ENCODE measurements at regions not wholly inside any gene's neighbourhood (a gene's known extent, or its start where the extent isn't known, plus 50 kb on each side); places are given as distances from the start of the nearest gene placed in this dataset.
A peak's percentile ranks its signal among the peaks of the same experiment; 100 is the strongest.

DNA sequence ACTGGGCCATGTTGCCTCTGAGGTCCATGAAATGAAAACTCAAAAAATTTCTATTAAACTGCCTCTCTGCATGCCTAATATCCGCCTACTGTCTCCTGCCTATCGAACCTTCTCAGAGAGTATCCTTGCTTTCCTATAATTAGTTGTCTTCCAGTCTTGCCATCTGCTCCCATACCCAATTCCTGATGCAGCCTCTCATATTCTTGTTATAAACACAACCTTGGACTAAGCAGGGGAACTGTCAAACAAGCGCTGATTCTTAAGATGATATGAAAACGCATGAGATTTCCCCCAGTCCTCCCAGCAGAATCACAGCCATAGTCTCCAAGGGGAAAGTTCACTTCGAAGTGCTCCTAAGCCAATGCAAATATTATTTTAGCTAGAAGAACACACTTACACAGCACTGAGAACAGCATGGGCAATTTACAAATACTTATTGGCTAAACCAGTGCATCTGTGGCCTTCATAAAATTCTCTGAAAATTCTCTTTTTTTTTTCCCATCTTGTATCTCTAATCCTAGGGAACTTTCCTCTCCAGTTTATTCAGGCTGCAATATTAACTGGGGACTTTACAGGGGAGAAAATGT is 471.6 kb downstream of the MBD2 start:
- WGBS (ENCODE audit: insufficient coverage) = 68% methylated on average over 5 of the region's 5 CpGs
- Histone ChIP-seq H3K9me3 (ENCODE audit: control insufficient read depth, insufficient read depth, low read length) (no peaks in the 10 kb centered on the region), H3K27me3 (ENCODE audit: control insufficient read depth, insufficient read depth, low read length) (no peaks in the 10 kb centered on the region), H3K36me3 (ENCODE audit: control insufficient read depth, insufficient read depth, low read length) (no peaks in the 10 kb centered on the region), H3K4me3 (ENCODE audit: low read depth, low read length) (no peak overlapping the region), H3K27ac (ENCODE audit: low read depth, low read length) (no peak overlapping the region), H3K4me1 (ENCODE audit: control insufficient read depth, insufficient read depth, low read length) (no peaks in the 10 kb centered on the region)
- DNase-seq (ENCODE audit: low read depth in 4 of 6, low spot score in 6 of 6) = peak in 2 of 6 donors; percentile 13 to 20

GRCh38 chr18:53749766-53750165 is 474.7 kb downstream of the MBD2 start:
- no peaks in the 10 kb centered on the region for H3K36me3 ChIP-seq (ENCODE audit: control insufficient read depth, insufficient read depth, low read length)
- peak in 1 of 6 donors; percentile 77 for DNase-seq (ENCODE audit: low read depth in 4 of 6, low spot score in 6 of 6)
- no peak overlapping the region for H3K27ac ChIP-seq (ENCODE audit: low read depth, low read length)
- WGBS (ENCODE audit: insufficient coverage) = 83% methylated on average over 1 of the region's 5 CpGs
- no peaks in the 10 kb centered on the region for H3K9me3 ChIP-seq (ENCODE audit: control insufficient read depth, insufficient read depth, low read length)
- no peaks in the 10 kb centered on the region for H3K4me1 ChIP-seq (ENCODE audit: control insufficient read depth, insufficient read depth, low read length)
- no peaks in the 10 kb centered on the region for H3K27me3 ChIP-seq (ENCODE audit: control insufficient read depth, insufficient read depth, low read length)
- H3K4me3 ChIP-seq (ENCODE audit: low read depth, low read length) = no peak overlapping the region

GRCh38 chr18:53747663-53748160 is 476.8 kb downstream of the MBD2 start:
- H3K27me3 ChIP-seq (ENCODE audit: control insufficient read depth, insufficient read depth, low read length) = no peaks in the 10 kb centered on the region
- no peaks in the 10 kb centered on the region for H3K4me1 ChIP-seq (ENCODE audit: control insufficient read depth, insufficient read depth, low read length)
- H3K9me3 ChIP-seq (ENCODE audit: control insufficient read depth, insufficient read depth, low read length) = no peaks in the 10 kb centered on the region
- DNase-seq (ENCODE audit: low read depth in 4 of 6, low spot score in 6 of 6) = peak in 2 of 6 donors; percentile 47 to 48
- H3K36me3 ChIP-seq (ENCODE audit: control insufficient read depth, insufficient read depth, low read length) = no peaks in the 10 kb centered on the region
- H3K4me3 ChIP-seq (ENCODE audit: low read depth, low read length) = no peak overlapping the region
- no peak overlapping the region for H3K27ac ChIP-seq (ENCODE audit: low read depth, low read length)

GRCh38 chr18:53747210-53747609 is 477.3 kb downstream of the MBD2 start:
- no peaks in the 10 kb centered on the region for H3K4me1 ChIP-seq (ENCODE audit: control insufficient read depth, insufficient read depth, low read length)
- no CpG with 5 or more reads among the region's 2 CpGs for WGBS (ENCODE audit: insufficient coverage)
- no peaks in the 10 kb centered on the region for H3K36me3 ChIP-seq (ENCODE audit: control insufficient read depth, insufficient read depth, low read length)
- no peak overlapping the region for H3K4me3 ChIP-seq (ENCODE audit: low read depth, low read length)
- DNase-seq (ENCODE audit: low read depth in 4 of 6, low spot score in 6 of 6) = no peak
- no peak overlapping the region for H3K27ac ChIP-seq (ENCODE audit: low read depth, low read length)
- H3K9me3 ChIP-seq (ENCODE audit: control insufficient read depth, insufficient read depth, low read length) = no peaks in the 10 kb centered on the region
- no peaks in the 10 kb centered on the region for H3K27me3 ChIP-seq (ENCODE audit: control insufficient read depth, insufficient read depth, low read length)

- Histone ChIP-seq H3K4me3 (ENCODE audit: low read depth, low read length) (no peak overlapping the region), H3K36me3 (ENCODE audit: control insufficient read depth, insufficient read depth, low read length) (no peaks in the 10 kb centered on the region), H3K27me3 (ENCODE audit: control insufficient read depth, insufficient read depth, low read length) (no peaks in the 10 kb centered on the region), H3K4me1 (ENCODE audit: control insufficient read depth, insufficient read depth, low read length) (no peaks in the 10 kb centered on the region), H3K9me3 (ENCODE audit: control insufficient read depth, insufficient read depth, low read length) (no peaks in the 10 kb centered on the region), H3K27ac (ENCODE audit: low read depth, low read length) (no peak overlapping the region)
- no CpG with 5 or more reads among the region's 1 CpG for WGBS (ENCODE audit: insufficient coverage)
- no peak for DNase-seq (ENCODE audit: low read depth in 4 of 6, low spot score in 6 of 6)
Measured at GRCh38 chr18:53745986-53746385, 478.5 kb downstream of the MBD2 start.

DNA sequence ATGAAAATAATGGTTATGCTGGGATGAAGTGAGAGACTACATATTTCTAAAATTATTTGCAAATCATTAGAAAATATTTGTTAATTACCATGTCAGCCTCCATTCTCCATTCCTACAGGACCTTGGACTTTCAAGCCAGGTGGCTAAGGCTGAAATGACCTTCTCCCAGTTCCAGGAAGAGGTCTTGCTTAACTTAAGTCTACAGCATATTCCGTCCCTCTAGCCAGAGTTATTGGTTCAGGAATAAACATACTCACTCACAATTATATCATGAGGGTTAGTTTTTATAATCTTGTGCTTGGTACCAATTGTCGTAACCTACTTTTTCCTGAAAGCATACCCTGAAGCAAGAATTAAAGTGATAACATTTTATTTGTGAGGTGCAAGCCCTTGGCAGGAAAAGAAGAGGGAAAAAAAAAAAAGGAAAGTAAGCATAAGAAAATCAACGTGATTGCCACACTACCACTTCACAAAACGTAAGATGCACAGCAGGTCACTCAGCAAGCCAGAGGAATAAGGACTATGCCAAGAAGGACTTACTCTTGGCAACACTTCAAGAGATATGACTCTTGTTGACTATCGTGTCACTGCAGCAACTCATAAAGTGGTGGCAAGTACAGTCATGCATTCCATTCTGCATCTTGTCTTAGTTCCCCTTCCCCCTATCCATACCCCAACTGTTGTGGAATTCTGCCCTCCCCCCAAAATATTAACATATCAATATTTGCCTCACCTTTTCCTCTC is 479.1 kb downstream of the MBD2 start:
- no peaks in the 10 kb centered on the region for H3K4me1 ChIP-seq (ENCODE audit: control insufficient read depth, insufficient read depth, low read length)
- WGBS (ENCODE audit: insufficient coverage) = 78% methylated on average over 2 of the region's 5 CpGs
- no peak overlapping the region for H3K27ac ChIP-seq (ENCODE audit: low read depth, low read length)

DNA sequence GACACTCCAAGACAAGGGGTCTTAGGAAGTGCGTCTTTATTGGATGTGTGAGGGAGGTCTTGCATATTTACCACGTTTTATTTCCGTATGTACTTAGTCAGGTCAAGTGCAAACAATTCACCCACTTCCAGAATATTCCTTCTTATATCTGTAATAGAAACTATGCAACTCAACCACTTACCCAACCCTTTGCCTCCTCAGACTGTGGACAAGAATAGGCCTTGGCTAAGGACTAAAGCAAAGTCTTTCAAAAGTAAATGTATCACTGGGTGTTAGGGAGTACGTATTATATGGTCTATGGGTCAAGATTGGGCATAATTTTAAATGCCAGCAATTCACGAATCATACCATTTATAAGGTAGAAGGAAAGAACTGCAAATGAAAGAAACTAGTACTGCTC is 484.8 kb downstream of the MBD2 start:
- DNase-seq (ENCODE audit: low read depth in 4 of 6, low spot score in 6 of 6) = no peak
- Histone ChIP-seq H3K4me3 (ENCODE audit: low read depth, low read length) (no peak overlapping the region), H3K36me3 (ENCODE audit: control insufficient read depth, insufficient read depth, low read length) (no peaks in the 10 kb centered on the region), H3K27me3 (ENCODE audit: control insufficient read depth, insufficient read depth, low read length) (no peaks in the 10 kb centered on the region), H3K4me1 (ENCODE audit: control insufficient read depth, insufficient read depth, low read length) (no peaks in the 10 kb centered on the region), H3K27ac (ENCODE audit: low read depth, low read length) (no peak overlapping the region), H3K9me3 (ENCODE audit: control insufficient read depth, insufficient read depth, low read length) (no peaks in the 10 kb centered on the region)
- WGBS (ENCODE audit: insufficient coverage) = no CpG with 5 or more reads among the region's 5 CpGs

More for the DNA sequence above, 479.1 kb downstream of the MBD2 start:
- H3K4me3 ChIP-seq (ENCODE audit: low read depth, low read length) = no peak overlapping the region
- no peak for DNase-seq (ENCODE audit: low read depth in 4 of 6, low spot score in 6 of 6)
- no peaks in the 10 kb centered on the region for H3K9me3 ChIP-seq (ENCODE audit: control insufficient read depth, insufficient read depth, low read length)
- no peaks in the 10 kb centered on the region for H3K36me3 ChIP-seq (ENCODE audit: control insufficient read depth, insufficient read depth, low read length)
- no peaks in the 10 kb centered on the region for H3K27me3 ChIP-seq (ENCODE audit: control insufficient read depth, insufficient read depth, low read length)

- H3K9me3 ChIP-seq (ENCODE audit: control insufficient read depth, insufficient read depth, low read length) = no peaks in the 10 kb centered on the region
- H3K36me3 ChIP-seq (ENCODE audit: control insufficient read depth, insufficient read depth, low read length) = no peaks in the 10 kb centered on the region
- no peak overlapping the region for H3K27ac ChIP-seq (ENCODE audit: low read depth, low read length)
- no peak overlapping the region for H3K4me3 ChIP-seq (ENCODE audit: low read depth, low read length)
- no CpG with 5 or more reads among the region's 1 CpG for WGBS (ENCODE audit: insufficient coverage)
- DNase-seq (ENCODE audit: low read depth in 4 of 6, low spot score in 6 of 6) = no peak
- no peaks in the 10 kb centered on the region for H3K4me1 ChIP-seq (ENCODE audit: control insufficient read depth, insufficient read depth, low read length)
- no peaks in the 10 kb centered on the region for H3K27me3 ChIP-seq (ENCODE audit: control insufficient read depth, insufficient read depth, low read length)
Measured at GRCh38 chr18:53735526-53735925, 488.9 kb downstream of the MBD2 start.

- peak in 1 of 6 donors; percentile 36 for DNase-seq (ENCODE audit: low read depth in 4 of 6, low spot score in 6 of 6)
- H3K27ac ChIP-seq (ENCODE audit: low read depth, low read length) = no peak overlapping the region
- no peaks in the 10 kb centered on the region for H3K9me3 ChIP-seq (ENCODE audit: control insufficient read depth, insufficient read depth, low read length)
- WGBS (ENCODE audit: insufficient coverage) = no CpG with 5 or more reads among the region's 3 CpGs
- no peaks in the 10 kb centered on the region for H3K36me3 ChIP-seq (ENCODE audit: control insufficient read depth, insufficient read depth, low read length)
- H3K4me3 ChIP-seq (ENCODE audit: low read depth, low read length) = no peak overlapping the region
- H3K4me1 ChIP-seq (ENCODE audit: control insufficient read depth, insufficient read depth, low read length) = no peaks in the 10 kb centered on the region
- H3K27me3 ChIP-seq (ENCODE audit: control insufficient read depth, insufficient read depth, low read length) = no peaks in the 10 kb centered on the region
Measured at GRCh38 chr18:53715243-53715853, 509.1 kb downstream of the MBD2 start.

DNA sequence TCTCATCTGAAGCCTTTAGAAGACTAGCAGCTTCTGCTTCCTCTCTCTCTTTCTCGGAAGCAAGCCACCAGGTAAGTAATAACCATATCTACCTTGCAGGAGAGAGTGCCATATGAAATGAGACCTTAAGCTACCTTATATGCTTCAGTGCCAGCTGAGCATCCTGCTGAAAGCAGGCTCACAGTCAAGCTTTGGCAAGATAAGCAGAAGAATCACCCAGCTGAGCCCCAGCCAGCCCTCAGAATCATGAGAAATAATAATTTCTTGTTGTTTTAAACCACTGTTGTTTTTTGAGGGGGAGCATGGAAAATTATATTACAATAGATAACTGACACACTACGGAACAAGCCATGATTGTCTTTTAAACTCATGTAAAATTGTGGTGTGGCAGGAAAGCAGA is 514.4 kb downstream of the MBD2 start:
- Histone ChIP-seq H3K9me3 (ENCODE audit: control insufficient read depth, insufficient read depth, low read length) (no peaks in the 10 kb centered on the region), H3K4me3 (ENCODE audit: low read depth, low read length) (no peak overlapping the region), H3K4me1 (ENCODE audit: control insufficient read depth, insufficient read depth, low read length) (no peaks in the 10 kb centered on the region), H3K36me3 (ENCODE audit: control insufficient read depth, insufficient read depth, low read length) (no peaks in the 10 kb centered on the region), H3K27ac (ENCODE audit: low read depth, low read length) (no peak overlapping the region), H3K27me3 (ENCODE audit: control insufficient read depth, insufficient read depth, low read length) (no peaks in the 10 kb centered on the region)
- DNase-seq (ENCODE audit: low read depth in 4 of 6, low spot score in 6 of 6) = no peak
- WGBS (ENCODE audit: insufficient coverage) = no CpG with 5 or more reads among the region's 2 CpGs

Data from spinal cord (tissue), 9 donors.